Psoas muscle (tissue), 7 donors: ENCODE measurements at regions not wholly inside any gene's neighbourhood (a gene's known extent, or its start where the extent isn't known, plus 50 kb on each side); places are given as distances from the start of the nearest gene placed in this dataset.

Experiments
- ATAC-seq, 4 donors: fragments of 200-7000 bp; cut with Tn5 transposase; one replicate each; pipeline ENCODE4 v1.9.1; 2020; ENCODE audit warnings: moderate library complexity in 3 of 4, mild to moderate bottlenecking in 2 of 4
- DNase-seq, 2 donors: peaks; one replicate each; pipeline ENCODE4 v3.0.0-alpha.2; 2020
- H3K27ac ChIP-seq: fragments of 200-600 bp; one replicate; pipeline ENCODE4 v1.8.0; 2022
- H3K27me3 ChIP-seq, 3 donors: fragments of 200-600 bp in 1 of 3; one replicate each; pipeline versions ENCODE4 v1.6.1 to v1.8.0; 2013 to 2022; ENCODE audit warnings: low read length in 2 of 3, mild to moderate bottlenecking in 2 of 3, moderate library complexity in 1 of 3; ENCODE audit not compliant: insufficient read depth in 3 of 3
- H3K36me3 ChIP-seq, 2 donors: fragments of 200-600 bp in 1 of 2; one replicate each; pipeline versions ENCODE4 v1.6.1 to v1.8.0; 2013 to 2022; ENCODE audit warnings: low read depth in 1 of 2, mild to moderate bottlenecking in 1 of 2, moderate library complexity in 1 of 2; ENCODE audit not compliant: insufficient read depth in 1 of 2
- H3K4me1 ChIP-seq: fragments of 200-600 bp; one replicate; pipeline ENCODE4 v1.8.0; 2022
- H3K4me3 ChIP-seq: fragments of 200-600 bp; one replicate; pipeline ENCODE4 v1.8.0; 2022; ENCODE audit warnings: mild to moderate bottlenecking
- H3K9me3 ChIP-seq: fragments of 200-600 bp; one replicate; pipeline ENCODE4 v1.8.0; 2022
- WGBS, 3 donors: extraction: QIAGEN DNeasy Blood & Tissue Kit; methylation state at CpG; one replicate each; pipeline versions ENCODE4 v1.1.6 to v1.1.7; 2013; 5-methylcytosine and 5-hydroxymethylcytosine counted together
- intact Hi-C, 2 donors: fragments of 100-400 bp; cut with DNase I; formaldehyde crosslinking; loops; one replicate each; pipeline versions ENCODE4 v1.11.0 to v1.14.2; 2022
- TF ChIP-seq, protein P1 (sequence below): fragments of 200-600 bp; IDR thresholded peaks from one replicate; pipeline ENCODE4 v1.8.0; 2022; ENCODE audit warnings: antibody characterized with exemption
- donor health status: healthy with polysubstance abuse.
- donor health status: DM: no; HTN: no; CAD: no; lungs with moderate emphysema.
- donor health status: Bipolar disorder and iron deficiency.
- donor health status: healthy.
- donor health status: DM: yes; HTN: yes; CAD: no.
- donor health status: DM: no; HTN: no; CAD: no.
- donor health status: DM: yes; HTN: yes; CAD: no.

DNA sequence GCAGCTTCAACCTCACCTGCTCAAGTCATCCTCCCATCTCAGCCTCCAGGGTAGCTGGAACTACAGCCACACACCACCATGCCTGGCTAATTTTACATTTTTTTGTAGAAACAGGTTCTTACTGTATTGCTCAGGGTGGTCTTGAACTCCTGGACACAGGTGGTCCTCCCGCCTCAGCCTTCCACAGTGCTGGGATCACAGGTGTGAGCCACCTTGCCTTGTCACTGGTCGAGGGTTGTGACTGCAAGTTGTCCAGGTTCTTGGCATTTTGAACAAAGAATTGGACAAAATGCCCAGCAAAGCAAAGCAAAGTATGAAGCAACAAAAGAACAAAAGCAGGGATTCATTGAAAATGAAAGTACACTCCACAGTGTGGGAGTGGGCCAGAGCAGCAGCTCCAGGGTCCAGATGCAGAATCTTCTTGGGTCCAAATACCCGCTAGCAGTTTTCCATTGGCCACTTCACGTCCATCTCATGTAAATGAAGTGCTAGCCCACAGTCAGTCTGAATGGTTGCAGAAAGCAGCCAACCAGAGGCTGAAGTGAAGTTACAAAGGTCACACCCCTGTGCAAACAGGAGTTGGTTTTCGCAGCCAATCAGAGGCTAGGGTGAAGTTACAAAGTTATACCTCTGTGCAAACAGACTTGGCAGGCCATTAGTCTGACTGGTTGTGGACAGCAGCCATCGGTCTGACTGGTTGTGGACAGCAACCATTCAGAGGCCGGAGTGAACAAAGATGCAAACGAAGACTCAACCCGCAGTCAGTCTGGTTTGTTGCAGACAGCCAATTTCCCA, 109.5 kb upstream of the KIF26B start:
- no peak overlapping the region for H3K27ac ChIP-seq
- TF ChIP-seq, protein P1, sequence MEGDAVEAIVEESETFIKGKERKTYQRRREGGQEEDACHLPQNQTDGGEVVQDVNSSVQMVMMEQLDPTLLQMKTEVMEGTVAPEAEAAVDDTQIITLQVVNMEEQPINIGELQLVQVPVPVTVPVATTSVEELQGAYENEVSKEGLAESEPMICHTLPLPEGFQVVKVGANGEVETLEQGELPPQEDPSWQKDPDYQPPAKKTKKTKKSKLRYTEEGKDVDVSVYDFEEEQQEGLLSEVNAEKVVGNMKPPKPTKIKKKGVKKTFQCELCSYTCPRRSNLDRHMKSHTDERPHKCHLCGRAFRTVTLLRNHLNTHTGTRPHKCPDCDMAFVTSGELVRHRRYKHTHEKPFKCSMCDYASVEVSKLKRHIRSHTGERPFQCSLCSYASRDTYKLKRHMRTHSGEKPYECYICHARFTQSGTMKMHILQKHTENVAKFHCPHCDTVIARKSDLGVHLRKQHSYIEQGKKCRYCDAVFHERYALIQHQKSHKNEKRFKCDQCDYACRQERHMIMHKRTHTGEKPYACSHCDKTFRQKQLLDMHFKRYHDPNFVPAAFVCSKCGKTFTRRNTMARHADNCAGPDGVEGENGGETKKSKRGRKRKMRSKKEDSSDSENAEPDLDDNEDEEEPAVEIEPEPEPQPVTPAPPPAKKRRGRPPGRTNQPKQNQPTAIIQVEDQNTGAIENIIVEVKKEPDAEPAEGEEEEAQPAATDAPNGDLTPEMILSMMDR, result no peak
- no peaks in the 10 kb centered on the region for H3K27me3 ChIP-seq
- peak in 3 of 4 donors; percentile 66 to 73 (median 67) for ATAC-seq
- peaks cover 3% of the 10 kb centered on the region for H3K4me1 ChIP-seq
- 58 to 74% (median 68%) methylated on average over 9 of the region's 9 CpGs for WGBS, 3 donors
- DNase-seq, result no peak
- H3K36me3 ChIP-seq, result no peaks in the 10 kb centered on the region
- no peak overlapping the region for H3K4me3 ChIP-seq
- no peaks in the 10 kb centered on the region for H3K9me3 ChIP-seq
- intact Hi-C loops, result loop anchor here (5.0 to 10.0 kb wide), 2 partner anchors 438 to 440 kb away; no protein-coding TSS in a partner anchor

DNA sequence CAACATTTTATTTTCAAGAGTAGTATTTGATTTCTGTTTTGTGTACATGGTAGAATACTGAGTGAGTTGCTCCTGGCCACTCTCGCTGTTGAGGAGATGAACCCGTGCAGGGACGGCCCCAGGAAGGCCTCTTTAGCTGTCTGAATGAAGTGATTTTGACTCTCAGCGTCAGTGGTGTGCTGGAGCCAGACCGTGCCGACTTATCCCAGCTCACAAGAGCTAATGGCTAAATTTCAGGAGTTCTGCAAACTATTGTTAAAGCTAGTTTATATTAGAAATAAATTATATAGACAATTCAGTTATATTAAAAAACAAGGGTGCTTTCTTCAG, 111.2 kb upstream of the KIF26B start:
- H3K4me1 ChIP-seq, result peaks cover 3% of the 10 kb centered on the region
- ATAC-seq (no peak), DNase-seq (no peak)
- H3K9me3 ChIP-seq, result no peaks in the 10 kb centered on the region
- H3K4me3 ChIP-seq, result no peak overlapping the region
- H3K27me3 ChIP-seq, result no peaks in the 10 kb centered on the region
- H3K27ac ChIP-seq, result no peak overlapping the region
- TF ChIP-seq, protein P1, result no peak
- no peaks in the 10 kb centered on the region for H3K36me3 ChIP-seq
- intact Hi-C loops, result loop anchor here (2.0 to 10.0 kb wide), 6 partner anchors 71 to 439 kb away; partner anchors contain the start of gene HNRNPU (in 1 of the 2)
- 46 to 74% (median 50%) methylated on average over 6 of the region's 6 CpGs for WGBS, 3 donors

DNA sequence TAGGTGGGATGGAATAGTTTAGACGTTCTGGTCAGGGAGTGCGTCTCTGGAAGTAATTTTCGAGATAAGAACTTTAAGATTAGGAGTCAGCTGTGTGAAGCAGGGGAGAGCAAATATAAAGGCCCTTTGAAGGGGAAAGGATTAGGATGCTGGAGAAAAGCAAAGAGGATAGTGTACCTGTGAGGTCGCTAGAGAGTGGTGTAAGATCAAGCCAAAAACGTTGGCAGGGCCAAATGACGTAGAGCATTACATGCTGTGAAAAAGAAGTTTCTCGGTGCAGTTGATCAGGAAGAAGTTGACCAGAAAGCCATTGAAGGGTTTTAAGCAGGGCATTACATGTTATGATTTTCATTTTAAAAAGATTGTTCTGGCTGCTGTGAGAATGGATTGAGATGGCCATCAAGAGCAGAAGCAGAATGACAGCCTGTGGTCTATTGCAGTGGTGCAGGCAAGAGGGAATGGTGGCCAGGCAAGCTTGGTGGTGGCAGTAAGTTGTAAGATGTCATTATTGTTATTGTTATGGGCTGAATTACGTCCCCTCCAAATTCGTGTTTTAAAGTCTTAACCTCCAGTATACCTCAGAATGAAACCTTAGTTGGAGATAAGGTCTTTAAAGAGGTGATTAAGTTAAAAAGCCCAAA, 113.6 kb upstream of the KIF26B start:
- intact Hi-C loops, result loop anchor here (5.0 to 10.0 kb wide), 4 partner anchors 69 to 436 kb away; no protein-coding TSS in a partner anchor
- H3K27ac ChIP-seq, result no peak overlapping the region
- DNase-seq (no peak), ATAC-seq (no peak)
- no peak overlapping the region for H3K4me3 ChIP-seq
- peaks cover 6% of the 10 kb centered on the region for H3K9me3 ChIP-seq
- WGBS, 3 donors, result 81 to 86% (median 83%) methylated on average over 9 of the region's 9 CpGs
- TF ChIP-seq, protein P1, result no peak
- no peaks in the 10 kb centered on the region for H3K27me3 ChIP-seq
- no peaks in the 10 kb centered on the region for H3K36me3 ChIP-seq
- peaks cover 3% of the 10 kb centered on the region for H3K4me1 ChIP-seq

DNA sequence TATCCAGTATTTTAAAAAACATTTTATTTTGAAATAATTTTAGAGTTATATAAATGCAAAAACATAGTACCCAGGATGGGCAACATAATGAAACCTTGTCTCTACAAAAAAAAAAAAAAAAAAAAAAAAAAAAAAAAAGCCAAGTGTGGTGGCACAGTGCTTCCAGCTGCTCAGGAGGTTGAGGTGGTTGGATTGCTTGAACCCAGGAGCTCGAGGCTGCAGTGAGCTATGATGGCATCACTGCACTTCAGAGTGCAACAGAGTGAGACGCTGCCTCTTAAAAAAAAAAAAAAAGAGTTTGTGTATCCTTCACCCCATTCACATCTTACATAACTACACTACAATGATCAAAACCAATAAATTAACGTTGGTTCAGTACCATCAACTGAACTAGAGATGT, 115.6 kb upstream of the KIF26B start:
- Histone ChIP-seq H3K27ac (no peak overlapping the region), H3K9me3 (peaks cover 6% of the 10 kb centered on the region), H3K36me3 (no peaks in the 10 kb centered on the region), H3K4me1 (peaks cover 3% of the 10 kb centered on the region), H3K27me3 (no peaks in the 10 kb centered on the region), H3K4me3 (no peak overlapping the region)
- intact Hi-C loops, result no loop called here
- WGBS, 3 donors, result 85 to 86% (median 85%) methylated on average over 3 of the region's 3 CpGs
- no peak for ATAC-seq
- no peak for DNase-seq
- TF ChIP-seq, protein P1, result no peak
